WTC11 (cell line): ENCODE measurements at regions not wholly inside any gene's neighbourhood (a gene's known extent, or its start where the extent isn't known, plus 50 kb on each side); places are given as distances from the start of the nearest gene placed in this dataset.

Experiments
- ATF3 ChIP-seq: sonication (generic); formaldehyde crosslinking; conservative IDR thresholded peaks from 2 replicates; pipeline ENCODE4 v1.8.1; 2022; ENCODE audit warnings: mild to moderate bottlenecking, missing genetic modification reagents
- CTCF ChIP-seq: fragments of 200-600 bp; IDR thresholded peaks from 2 replicates; pipeline ENCODE4 v1.8.0; 2022; ENCODE audit warnings: antibody characterized with exemption
- FOXP4 ChIP-seq: sonication (generic); formaldehyde crosslinking; IDR thresholded peaks from 2 replicates; pipeline ENCODE4 v1.8.0; 2022; ENCODE audit warnings: mild to moderate bottlenecking, missing genetic modification reagents
- STAT6 ChIP-seq: sonication (generic); formaldehyde crosslinking; conservative IDR thresholded peaks from 2 replicates; pipeline ENCODE4 v1.8.1; 2023; ENCODE audit warnings: mild to moderate bottlenecking, low read depth, missing genetic modification reagents, moderate library complexity
- TP53 ChIP-seq: sonication (generic); formaldehyde crosslinking; IDR thresholded peaks from 2 replicates; pipeline ENCODE4 v1.8.1; 2023; ENCODE audit warnings: mild to moderate bottlenecking, missing genetic modification reagents

GRCh38 chr7:23893176-23893941, 183.3 kb downstream of the STK31 start:
- no peak for TF ChIP-seq STAT6 (CRISPR knock-in tag)
- no peak for TF ChIP-seq CTCF
- no peak for TF ChIP-seq FOXP4 (CRISPR knock-in tag)
- TF ChIP-seq TP53 = no peak
- TF ChIP-seq ATF3 = no peak
